OCI-LY7 (cell line): ENCODE measurements at regions not wholly inside any gene's neighbourhood (a gene's known extent, or its start where the extent isn't known, plus 50 kb on each side); places are given as distances from the start of the nearest gene placed in this dataset.
A peak's percentile ranks its signal among the peaks of the same experiment; 100 is the strongest.

Source experiments
- CTCF ChIP-seq: fragments of 200-600 bp; sonication (generic); conservative IDR thresholded peaks from 2 replicates; pipeline ENCODE4 v1.5.1; 2014; ENCODE audit warnings: mild to moderate bottlenecking, antibody characterized with exemption, low read length, moderate library complexity, mixed read lengths
- EZH2phosphoT487 ChIP-seq: fragments of 200-600 bp; sonication (generic); IDR thresholded peaks from 2 replicates; pipeline ENCODE4 v1.6.1; 2018; ENCODE audit warnings: low read depth, borderline replicate concordance, mild to moderate bottlenecking, mixed run types, antibody characterized with exemption, low read length, moderate library complexity, mixed read lengths

GRCh38 chr20:22339091-22339881 is 245.1 kb downstream of the FOXA2 start:
- TF ChIP-seq CTCF (peak; percentile 91), EZH2phosphoT487 (no peak)
